Osteoblast (primary cell): ENCODE measurements at regions not wholly inside any gene's neighbourhood (a gene's known extent, or its start where the extent isn't known, plus 50 kb on each side); places are given as distances from the start of the nearest gene placed in this dataset.

Source experiments
- DNase-seq: peaks from one replicate; pipeline ENCODE4 v3.0.0; 2011; ENCODE audit warnings: low spot score, mixed read lengths; ENCODE audit not compliant: insufficient read length; ENCODE audit errors: missing footprints
- H2AFZ ChIP-seq: 2 replicates; pipeline ENCODE4 v1.6.0; 2011; ENCODE audit warnings: mild to moderate bottlenecking, low read length
- H3K27ac ChIP-seq: 2 replicates; pipeline ENCODE4 v1.5.1; 2011; ENCODE audit warnings: mild to moderate bottlenecking, low read depth, low read length, moderate library complexity
- H3K27me3 ChIP-seq: 2 replicates; pipeline ENCODE4 v1.6.0; 2012; ENCODE audit warnings: mild to moderate bottlenecking, control low read depth, inconsistent platforms, low read length, moderate library complexity; ENCODE audit not compliant: insufficient read depth
- H3K36me3 ChIP-seq: 2 replicates; pipeline ENCODE4 v1.5.1; 2011; ENCODE audit warnings: mild to moderate bottlenecking, low read length, control low read depth, moderate library complexity; ENCODE audit not compliant: insufficient read depth
- H3K4me1 ChIP-seq: 2 replicates; pipeline ENCODE4 v1.5.1; 2011; ENCODE audit warnings: mild to moderate bottlenecking, low read length, control low read depth, moderate library complexity; ENCODE audit not compliant: insufficient read depth
- H3K4me2 ChIP-seq: 2 replicates; pipeline ENCODE4 v1.6.0; 2011; ENCODE audit warnings: mild to moderate bottlenecking, low read length; ENCODE audit not compliant: insufficient read depth
- H3K4me3 ChIP-seq: fragments of 200-600 bp; sonication (generic); 3 replicates; pipeline ENCODE4 v1.5.1; 2012; ENCODE audit warnings: mild to moderate bottlenecking, low read length, inconsistent platforms; ENCODE audit not compliant: insufficient read depth
- H3K79me2 ChIP-seq: 2 replicates; pipeline ENCODE4 v1.6.0; 2012; ENCODE audit warnings: mild to moderate bottlenecking, low read length, control low read depth, inconsistent platforms; ENCODE audit not compliant: insufficient read depth
- H3K9me3 ChIP-seq: 2 replicates; pipeline ENCODE4 v1.5.1; 2011; ENCODE audit warnings: low read depth, low read length, control low read depth
- H4K20me1 ChIP-seq: 2 replicates; pipeline ENCODE4 v1.6.0; 2012; ENCODE audit warnings: mild to moderate bottlenecking, low read length, control low read depth; ENCODE audit not compliant: insufficient read depth
- CTCF ChIP-seq: IDR thresholded peaks from 2 replicates; pipeline ENCODE4 v1.5.1; 2011; ENCODE audit warnings: mild to moderate bottlenecking, low read depth, low read length, moderate library complexity; ENCODE audit errors: extremely low read depth

- H3K79me2 ChIP-seq, result no peaks in the 10 kb centered on the region
- TF ChIP-seq CTCF, result no peak
Observed at GRCh38 chr6:153436351-153436750, 305.3 kb upstream of the RGS17 start.

GRCh38 chr6:153435787-153436186 is 304.7 kb upstream of the RGS17 start:
- no peak overlapping the region for H3K27ac ChIP-seq
- no peak overlapping the region for H2AFZ ChIP-seq
- no peaks in the 10 kb centered on the region for H3K4me1 ChIP-seq
- DNase-seq, result no peak
- no peaks in the 10 kb centered on the region for H3K9me3 ChIP-seq
- H3K79me2 ChIP-seq, result no peaks in the 10 kb centered on the region
- H3K27me3 ChIP-seq, result no peaks in the 10 kb centered on the region
- no peaks in the 10 kb centered on the region for H3K36me3 ChIP-seq
- no peak overlapping the region for H3K4me2 ChIP-seq
- H4K20me1 ChIP-seq, result no peaks in the 10 kb centered on the region
- no peak for TF ChIP-seq CTCF
- H3K4me3 ChIP-seq, result no peak overlapping the region

More at GRCh38 chr6:153436351-153436750, 305.3 kb upstream of the RGS17 start:
- Histone ChIP-seq H3K27ac (no peak overlapping the region), H2AFZ (no peak overlapping the region), H3K4me1 (no peaks in the 10 kb centered on the region), H4K20me1 (no peaks in the 10 kb centered on the region), H3K9me3 (no peaks in the 10 kb centered on the region), H3K36me3 (no peaks in the 10 kb centered on the region), H3K4me2 (no peak overlapping the region), H3K27me3 (no peaks in the 10 kb centered on the region), H3K4me3 (no peak overlapping the region)
- no peak for DNase-seq

- no peak overlapping the region for H2AFZ ChIP-seq
- H3K4me3 ChIP-seq, result no peak overlapping the region
- H4K20me1 ChIP-seq, result no peaks in the 10 kb centered on the region
- no peak overlapping the region for H3K27ac ChIP-seq
- H3K36me3 ChIP-seq, result no peaks in the 10 kb centered on the region
- no peaks in the 10 kb centered on the region for H3K4me1 ChIP-seq
- TF ChIP-seq CTCF, result no peak
- H3K79me2 ChIP-seq, result no peaks in the 10 kb centered on the region
- no peak for DNase-seq
- H3K9me3 ChIP-seq, result no peaks in the 10 kb centered on the region
- no peak overlapping the region for H3K4me2 ChIP-seq
- H3K27me3 ChIP-seq, result no peaks in the 10 kb centered on the region
Observed at GRCh38 chr6:153425536-153425935, 294.5 kb upstream of the RGS17 start.

GRCh38 chr6:153424719-153425400 is 293.8 kb upstream of the RGS17 start:
- Histone ChIP-seq H3K79me2 (no peaks in the 10 kb centered on the region), H3K27ac (no peak overlapping the region), H3K9me3 (no peaks in the 10 kb centered on the region), H3K4me1 (no peaks in the 10 kb centered on the region), H3K36me3 (no peaks in the 10 kb centered on the region), H2AFZ (no peak overlapping the region), H3K27me3 (no peaks in the 10 kb centered on the region), H3K4me2 (no peak overlapping the region), H4K20me1 (no peaks in the 10 kb centered on the region), H3K4me3 (no peak overlapping the region)
- DNase-seq, result no peak
- no peak for TF ChIP-seq CTCF
